ENCODE measurements at regions not wholly inside any gene's neighbourhood (a gene's known extent, or its start where the extent isn't known, plus 50 kb on each side); places are given as distances from the start of the nearest gene placed in this dataset.

DNA sequence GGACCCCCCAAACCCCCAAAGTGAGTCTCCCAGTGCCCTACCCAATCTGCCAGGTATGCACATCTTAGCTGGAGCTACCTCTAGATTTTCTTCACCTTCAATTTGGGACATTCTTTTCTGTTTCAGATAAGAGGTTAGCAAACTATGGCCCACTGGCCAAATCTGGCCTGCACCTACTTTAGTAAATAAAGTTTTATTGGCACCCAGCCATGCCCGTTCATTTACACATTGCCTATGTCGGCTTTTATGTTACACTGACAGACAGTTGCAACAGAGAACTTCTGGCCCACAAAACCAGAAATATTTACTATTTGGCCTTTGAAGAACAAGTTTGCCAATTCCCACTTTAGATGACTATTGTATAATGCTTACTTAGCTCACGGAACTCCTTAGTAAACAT, 55.9 kb upstream of the STX16 start:
- no peak overlapping the region for H3K4me3 ChIP-seq (ENCODE audit: insufficient read depth, low read depth, low read length)
- H3K9ac ChIP-seq (ENCODE audit: low read depth, low read length) = no peak overlapping the region
- no peak overlapping the region for H3K4me2 ChIP-seq (ENCODE audit: low read depth, low read length)
- no peak overlapping the region for H2BK5ac ChIP-seq (ENCODE audit: low read depth, low read length, poor library complexity, severe bottlenecking)
- intact Hi-C loops (cut with micrococcal nuclease) = no loop called here
- no peaks in the 10 kb centered on the region for H4K20me1 ChIP-seq (ENCODE audit: insufficient read depth, low read length)
- H4K5ac ChIP-seq (ENCODE audit: low read depth, low read length) = no peak overlapping the region
- H4K8ac ChIP-seq (ENCODE audit: low read depth in 2 of 2, low read length in 2 of 2) = no peak overlapping the region
- H4K91ac ChIP-seq (ENCODE audit: insufficient read depth, low read depth, low read length) = no peak overlapping the region
- no peaks in the 10 kb centered on the region for H3K79me1 ChIP-seq (ENCODE audit: low read depth in 1 of 2, low read length in 2 of 2)
- H3K56ac ChIP-seq (ENCODE audit: extremely low read depth, insufficient read depth, low read length) = no peak overlapping the region
- H3K36me3 ChIP-seq (ENCODE audit: control insufficient read depth, insufficient read depth, low read length) = no peaks in the 10 kb centered on the region
- H3K14ac ChIP-seq (replicated peaks; ENCODE audit: low read depth, low read length) = no peak overlapping the region
- peaks cover 3% of the 10 kb centered on the region for H3K9me3 ChIP-seq (ENCODE audit: control insufficient read depth, insufficient read depth, low read length)
- H2BK15ac ChIP-seq (ENCODE audit: low read depth, low read length) = no peak overlapping the region
- no peak overlapping the region for H2BK20ac ChIP-seq (ENCODE audit: low read depth, low read length)
- no peak overlapping the region for H3K4ac ChIP-seq (ENCODE audit: low read depth, low read length)
- peaks cover 24% of the 10 kb centered on the region; the same call in 1 of the 2 replicates for H3K27me3 ChIP-seq (ENCODE audit: control insufficient read depth, insufficient read depth, low read length)
- dilution Hi-C loops (cut with HindIII; ENCODE audit: low sequenced_read_pairs, unreplicated experiment) = no loop called here
- no peak overlapping the region for H2AK5ac ChIP-seq (ENCODE audit: low read depth, low read length)
- no peak for TF ChIP-seq MAZ (IDR thresholded peaks at IDR 0.05; ENCODE audit: borderline replicate concordance, low read depth, low read length)
- TF ChIP-seq RAD21 (IDR thresholded peaks at IDR 0.05; ENCODE audit: low read length) = no peak
- no peak for TF ChIP-seq ELK1 (IDR thresholded peaks at IDR 0.05; ENCODE audit: borderline replicate concordance, low read depth, low read length)
- TF ChIP-seq, protein P1, sequence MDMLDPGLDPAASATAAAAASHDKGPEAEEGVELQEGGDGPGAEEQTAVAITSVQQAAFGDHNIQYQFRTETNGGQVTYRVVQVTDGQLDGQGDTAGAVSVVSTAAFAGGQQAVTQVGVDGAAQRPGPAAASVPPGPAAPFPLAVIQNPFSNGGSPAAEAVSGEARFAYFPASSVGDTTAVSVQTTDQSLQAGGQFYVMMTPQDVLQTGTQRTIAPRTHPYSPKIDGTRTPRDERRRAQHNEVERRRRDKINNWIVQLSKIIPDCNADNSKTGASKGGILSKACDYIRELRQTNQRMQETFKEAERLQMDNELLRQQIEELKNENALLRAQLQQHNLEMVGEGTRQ (IDR thresholded peaks at IDR 0.05; ENCODE audit: low read depth, low read length) = no peak
- TF ChIP-seq FOS (IDR thresholded peaks at IDR 0.05; ENCODE audit: low read depth, low read length) = no peak
- no peak for TF ChIP-seq CEBPB (IDR thresholded peaks at IDR 0.05; ENCODE audit: low read depth, low read length)
- TF ChIP-seq MXI1 (IDR thresholded peaks at IDR 0.05; ENCODE audit: borderline replicate concordance, low read depth, low read length) = no peak
- no peak for TF ChIP-seq SMC3 (IDR thresholded peaks at IDR 0.05; ENCODE audit: low read depth, low read length)
- no peak for TF ChIP-seq CHD1 (IDR thresholded peaks at IDR 0.05; ENCODE audit: low read depth, low read length)
- CTCF ChIA-PET = no interaction called here
- DNase-seq = no peak
- no peak overlapping the region for H3K18ac ChIP-seq (ENCODE audit: low read depth, low read length)
- no peak overlapping the region for H3K23ac ChIP-seq (ENCODE audit: low read depth, low read length)
- POLR2A ChIA-PET (ENCODE audit: unreplicated experiment) = no interaction called here
- H2AFZ ChIP-seq (replicated peaks; ENCODE audit: low read length, poor library complexity) = no peak overlapping the region
- H2BK120ac ChIP-seq (ENCODE audit: low read depth, low read length) = no peak overlapping the region
- peaks cover 5% of the 10 kb centered on the region for H3K4me1 ChIP-seq (ENCODE audit: control insufficient read depth, insufficient read depth, low read length)
- BruUV-seq (replicated peaks) = no TSS peak
- in situ Hi-C loops (cut with MboI; ENCODE audit: low sequenced_read_pairs) = no loop called here
- H2AK9ac ChIP-seq (replicated peaks; ENCODE audit: low read depth, low read length, poor library complexity) = no peak overlapping the region
- no peak overlapping the region for H3K27ac ChIP-seq (ENCODE audit: insufficient read depth, low read length)
- no CpG with 5 or more reads among the region's 3 CpGs for WGBS, 2 experiments (ENCODE audit: extremely low coverage in 2 of 2, insufficient read length in 1 of 2)
- H3K9me1 ChIP-seq (ENCODE audit: insufficient read depth, low read length) = 0 out of 2 replicates have a peak, but pooled peaks cover 2% of the 10 kb centered on the region
- no peak for ATAC-seq (ENCODE audit: low read depth)

Measured in IMR-90 (cell line).